C4-2B (cell line): ENCODE measurements at regions not wholly inside any gene's neighbourhood (a gene's known extent, or its start where the extent isn't known, plus 50 kb on each side); places are given as distances from the start of the nearest gene placed in this dataset.

Experiments used
- CTCF ChIP-seq: fragments of 450-650 bp; conservative IDR thresholded peaks from 2 replicates; pipeline ENCODE4 v1.5.1; 2017; ENCODE audit warnings: mild to moderate bottlenecking
- ZFX ChIP-seq: fragments of 450-650 bp; IDR thresholded peaks from 2 replicates; pipeline ENCODE4 v1.6.1; 2017

- TF ChIP-seq CTCF = no peak
- TF ChIP-seq ZFX = no peak
Measured at GRCh38 chr18:5705393-5705792, 161.6 kb upstream of the EPB41L3 start.
